Parathyroid adenoma (tissue), 2 donors: ENCODE measurements at regions not wholly inside any gene's neighbourhood (a gene's known extent, or its start where the extent isn't known, plus 50 kb on each side); places are given as distances from the start of the nearest gene placed in this dataset.
A peak's percentile ranks its signal among the peaks of the same experiment; 100 is the strongest.
"Not testable (repeated sequence)": the region's sequence is repeated elsewhere in the genome, so short reads cannot be mapped to it uniquely, and the experiment has no call there.

Source experiments
- H2AFZ ChIP-seq: fragments of 300-600 bp; sonication (generic); one replicate; pipeline ENCODE4 v1.7.0; 2017; ENCODE audit warnings: antibody characterized with exemption, mild to moderate bottlenecking
- H3K27ac ChIP-seq: fragments of 300-600 bp; sonication (generic); one replicate; pipeline ENCODE4 v1.7.0; 2017
- H3K27me3 ChIP-seq: fragments of 300-600 bp; sonication (generic); one replicate; pipeline ENCODE4 v1.7.0; 2017; ENCODE audit warnings: low read length; ENCODE audit not compliant: control insufficient read depth, insufficient read depth
- H3K36me3 ChIP-seq: fragments of 300-600 bp; sonication (generic); one replicate; pipeline ENCODE4 v1.7.0; 2017; ENCODE audit warnings: low read length; ENCODE audit not compliant: control insufficient read depth, insufficient read depth
- H3K4me1 ChIP-seq: fragments of 300-600 bp; sonication (generic); one replicate; pipeline ENCODE4 v1.7.0; 2017; ENCODE audit warnings: control low read depth
- H3K4me2 ChIP-seq: fragments of 300-600 bp; sonication (generic); one replicate; pipeline ENCODE4 v1.7.0; 2017; ENCODE audit warnings: low read length
- H3K4me3 ChIP-seq: fragments of 300-600 bp; sonication (generic); one replicate; pipeline ENCODE4 v1.7.0; 2017; ENCODE audit warnings: low read depth, low read length
- H3K79me2 ChIP-seq: fragments of 300-600 bp; sonication (generic); one replicate; pipeline ENCODE4 v1.7.0; 2017; ENCODE audit warnings: control low read depth
- H3K9ac ChIP-seq: fragments of 300-600 bp; sonication (generic); one replicate; pipeline ENCODE4 v1.7.0; 2017; ENCODE audit warnings: mild to moderate bottlenecking
- H3K9me3 ChIP-seq: fragments of 300-600 bp; sonication (generic); one replicate; pipeline ENCODE4 v1.7.0; 2017; ENCODE audit warnings: low read length; ENCODE audit not compliant: control insufficient read depth
- TF ChIP-seq, protein P1 (sequence below): fragments of 300-600 bp; sonication (generic); IDR thresholded peaks from one replicate; pipeline ENCODE4 v1.7.0; 2017; ENCODE audit warnings: antibody characterized with exemption, mild to moderate bottlenecking
- donor health status: primary hyperparathyroidism.

- Histone ChIP-seq H3K9ac (no peak overlapping the region), H3K36me3 (no peaks in the 10 kb centered on the region), H3K27me3 (no peaks in the 10 kb centered on the region), H3K27ac (no peak overlapping the region), H3K9me3 (no peaks in the 10 kb centered on the region), H3K4me1 (no peaks in the 10 kb centered on the region), H3K4me3 (no peak overlapping the region), H3K79me2 (no peaks in the 10 kb centered on the region), H2AFZ (no peak overlapping the region), H3K4me2 (no peak overlapping the region)
- TF ChIP-seq, protein P1, sequence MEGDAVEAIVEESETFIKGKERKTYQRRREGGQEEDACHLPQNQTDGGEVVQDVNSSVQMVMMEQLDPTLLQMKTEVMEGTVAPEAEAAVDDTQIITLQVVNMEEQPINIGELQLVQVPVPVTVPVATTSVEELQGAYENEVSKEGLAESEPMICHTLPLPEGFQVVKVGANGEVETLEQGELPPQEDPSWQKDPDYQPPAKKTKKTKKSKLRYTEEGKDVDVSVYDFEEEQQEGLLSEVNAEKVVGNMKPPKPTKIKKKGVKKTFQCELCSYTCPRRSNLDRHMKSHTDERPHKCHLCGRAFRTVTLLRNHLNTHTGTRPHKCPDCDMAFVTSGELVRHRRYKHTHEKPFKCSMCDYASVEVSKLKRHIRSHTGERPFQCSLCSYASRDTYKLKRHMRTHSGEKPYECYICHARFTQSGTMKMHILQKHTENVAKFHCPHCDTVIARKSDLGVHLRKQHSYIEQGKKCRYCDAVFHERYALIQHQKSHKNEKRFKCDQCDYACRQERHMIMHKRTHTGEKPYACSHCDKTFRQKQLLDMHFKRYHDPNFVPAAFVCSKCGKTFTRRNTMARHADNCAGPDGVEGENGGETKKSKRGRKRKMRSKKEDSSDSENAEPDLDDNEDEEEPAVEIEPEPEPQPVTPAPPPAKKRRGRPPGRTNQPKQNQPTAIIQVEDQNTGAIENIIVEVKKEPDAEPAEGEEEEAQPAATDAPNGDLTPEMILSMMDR, result no peak
These were observed 640.8 kb downstream of the TRIML1 start for GRCh38 chr4:188780028-188780427.

DNA sequence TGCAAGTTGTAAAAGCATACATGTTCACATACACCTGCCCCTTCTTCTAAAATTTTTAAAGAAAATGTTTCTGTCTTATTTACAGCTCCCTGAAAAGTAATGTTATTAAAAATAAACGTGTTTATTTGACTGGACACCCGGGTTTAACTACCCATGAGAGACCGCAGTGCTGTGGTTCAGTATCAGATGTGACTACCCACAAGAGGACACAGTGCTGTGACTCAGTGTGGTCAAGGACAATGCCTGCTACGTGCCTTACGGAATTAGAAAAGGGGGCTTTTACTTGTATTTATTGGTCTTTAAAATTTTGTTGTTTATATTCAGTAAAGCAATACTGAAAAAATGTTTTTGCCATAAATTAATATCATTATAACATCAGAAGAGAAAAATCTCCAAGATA lies 641.4 kb downstream of the TRIML1 start:
- Histone ChIP-seq H3K27ac (no peak overlapping the region), H3K27me3 (no peaks in the 10 kb centered on the region), H3K9me3 (no peaks in the 10 kb centered on the region), H3K9ac (no peak overlapping the region), H3K36me3 (no peaks in the 10 kb centered on the region), H3K79me2 (no peaks in the 10 kb centered on the region), H2AFZ (no peak overlapping the region), H3K4me2 (no peak overlapping the region), H3K4me1 (no peaks in the 10 kb centered on the region), H3K4me3 (no peak overlapping the region)
- TF ChIP-seq, protein P1, result no peak

DNA sequence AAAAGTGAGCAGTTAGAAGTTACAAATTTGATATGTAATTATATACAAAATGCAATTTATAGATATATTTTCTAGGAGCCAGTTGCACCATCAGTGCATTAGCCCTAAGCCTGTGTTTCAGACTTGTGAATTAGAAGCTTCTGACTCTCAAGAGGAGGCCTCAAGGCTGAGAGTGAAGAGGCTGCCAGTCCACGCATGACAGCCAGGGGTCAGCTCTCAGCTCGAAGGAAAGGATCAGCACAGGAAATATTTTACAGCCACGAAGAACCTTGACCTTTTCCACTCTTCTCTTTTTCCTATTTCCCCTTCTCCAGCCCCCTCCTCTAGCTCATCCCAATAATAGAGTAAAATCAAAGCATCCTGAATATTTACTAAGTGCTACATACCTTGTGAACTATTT lies 642.4 kb downstream of the TRIML1 start:
- TF ChIP-seq, protein P1, result peak; percentile 31
- Histone ChIP-seq H3K36me3 (no peaks in the 10 kb centered on the region), H3K4me3 (no peak overlapping the region), H3K27me3 (no peaks in the 10 kb centered on the region), H3K4me1 (no peaks in the 10 kb centered on the region), H3K79me2 (no peaks in the 10 kb centered on the region), H3K27ac (no peak overlapping the region), H3K9ac (no peak overlapping the region), H3K9me3 (no peaks in the 10 kb centered on the region), H2AFZ (no peak overlapping the region), H3K4me2 (no peak overlapping the region)

GRCh38 chr4:188783175-188783574 lies 643.9 kb downstream of the TRIML1 start:
- TF ChIP-seq, protein P1, result no peak
- no peaks in the 10 kb centered on the region for H3K4me1 ChIP-seq

DNA sequence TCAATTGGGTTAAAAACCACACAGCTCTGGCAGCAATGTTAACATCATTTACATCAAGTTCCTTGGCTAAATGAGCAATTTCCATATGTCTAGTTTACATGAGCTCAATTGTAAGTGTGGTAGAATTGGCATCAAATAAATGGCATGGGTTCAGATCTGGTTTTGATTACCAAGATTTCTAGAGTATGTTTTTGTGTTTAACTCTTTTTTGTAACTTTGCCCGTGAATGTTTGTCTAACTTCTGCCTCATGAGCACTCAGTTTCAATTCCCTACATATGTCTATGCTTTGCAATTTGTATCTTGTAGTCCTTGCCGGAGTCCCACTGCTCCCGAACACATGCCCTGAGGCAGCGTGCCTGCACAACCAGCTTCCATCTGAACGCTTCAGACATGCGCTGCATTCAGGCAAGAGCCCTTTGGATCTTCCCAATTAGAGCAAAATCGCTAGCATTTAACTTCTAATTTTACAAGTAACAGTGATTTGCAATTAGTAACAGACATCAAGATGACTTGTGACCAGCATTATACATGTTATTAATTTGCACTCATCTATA lies 644.4 kb downstream of the TRIML1 start:
- no peaks in the 10 kb centered on the region for H3K9me3 ChIP-seq
- no peak overlapping the region for H3K27ac ChIP-seq
- H3K36me3 ChIP-seq, result no peaks in the 10 kb centered on the region
- TF ChIP-seq, protein P1, result no peak
- no peaks in the 10 kb centered on the region for H3K27me3 ChIP-seq
- H2AFZ ChIP-seq, result no peak overlapping the region
- H3K79me2 ChIP-seq, result no peaks in the 10 kb centered on the region
- H3K4me3 ChIP-seq, result no peak overlapping the region
- no peak overlapping the region for H3K9ac ChIP-seq
- no peaks in the 10 kb centered on the region for H3K4me1 ChIP-seq
- H3K4me2 ChIP-seq, result no peak overlapping the region

More at GRCh38 chr4:188783175-188783574, 643.9 kb downstream of the TRIML1 start:
- no peaks in the 10 kb centered on the region for H3K36me3 ChIP-seq
- no peak overlapping the region for H3K27ac ChIP-seq
- no peak overlapping the region for H3K4me3 ChIP-seq
- H3K79me2 ChIP-seq, result no peaks in the 10 kb centered on the region
- no peak overlapping the region for H3K9ac ChIP-seq
- H3K4me2 ChIP-seq, result no peak overlapping the region
- H3K9me3 ChIP-seq, result no peaks in the 10 kb centered on the region
- H2AFZ ChIP-seq, result no peak overlapping the region
- no peaks in the 10 kb centered on the region for H3K27me3 ChIP-seq

GRCh38 chr4:188796600-188796999 lies 657.4 kb downstream of the TRIML1 start:
- not testable (repeated sequence) for H3K4me2 ChIP-seq, H2AFZ ChIP-seq, H3K4me3 ChIP-seq, H3K9ac ChIP-seq, H3K36me3 ChIP-seq, H3K9me3 ChIP-seq, H3K27ac ChIP-seq, H3K27me3 ChIP-seq, H3K79me2 ChIP-seq, H3K4me1 ChIP-seq

GRCh38 chr4:188797011-188797410 lies 657.8 kb downstream of the TRIML1 start:
- not testable (repeated sequence) for H3K4me1 ChIP-seq, H3K4me3 ChIP-seq, H3K79me2 ChIP-seq, H3K9ac ChIP-seq, H3K27ac ChIP-seq, H3K27me3 ChIP-seq, H2AFZ ChIP-seq, H3K4me2 ChIP-seq, H3K36me3 ChIP-seq, H3K9me3 ChIP-seq
